ENCODE measurements at regions not wholly inside any gene's neighbourhood (a gene's known extent, or its start where the extent isn't known, plus 50 kb on each side); places are given as distances from the start of the nearest gene placed in this dataset.

- WGBS, 2 donors, result 80 to 84% methylated on average over 15 of the region's 15 CpGs
- Histone ChIP-seq H3K4me3 (no peak overlapping the region), H3K36me3 (ENCODE audit: low read depth, missing control alignments) (no peaks in the 10 kb centered on the region), H3K4me1 (peaks cover 4% of the 10 kb centered on the region), H3K9me3 (no peaks in the 10 kb centered on the region), H3K27ac (no peak overlapping the region), H3K27me3 (no peaks in the 10 kb centered on the region)
- no peak for DNase-seq
- intact Hi-C loops (cut with DNase I; ENCODE audit: low total_unique reads), result no loop called here
- no peak for TF ChIP-seq CTCF (IDR thresholded peaks at IDR 0.05)
- no peak for TF ChIP-seq POLR2A (IDR thresholded peaks at IDR 0.05)
Observed at GRCh38 chr2:128390991-128391630, 72.4 kb upstream of the HS6ST1 start.

GRCh38 chr2:128391679-128392078 lies 73.0 kb upstream of the HS6ST1 start:
- Histone ChIP-seq H3K4me1 (peaks cover 4% of the 10 kb centered on the region), H3K27ac (no peak overlapping the region), H3K4me3 (no peak overlapping the region), H3K36me3 (ENCODE audit: low read depth, missing control alignments) (no peaks in the 10 kb centered on the region), H3K9me3 (no peaks in the 10 kb centered on the region), H3K27me3 (no peaks in the 10 kb centered on the region)
- intact Hi-C loops (cut with DNase I; ENCODE audit: low total_unique reads), result no loop called here
- WGBS, 2 donors, result 95 to 96% methylated on average over 3 of the region's 3 CpGs
- TF ChIP-seq CTCF (IDR thresholded peaks at IDR 0.05) (no peak), POLR2A (IDR thresholded peaks at IDR 0.05) (no peak)
- DNase-seq, result no peak

- intact Hi-C loops (cut with DNase I; ENCODE audit: low total_unique reads), result no loop called here
- no peaks in the 10 kb centered on the region for H3K27me3 ChIP-seq
Observed at GRCh38 chr2:128392207-128392606, 73.5 kb upstream of the HS6ST1 start.

GRCh38 chr2:128394007-128394730 lies 75.5 kb upstream of the HS6ST1 start:
- no peak for DNase-seq
- no peak overlapping the region for H3K27ac ChIP-seq
- H3K27me3 ChIP-seq, result no peaks in the 10 kb centered on the region
- H3K4me3 ChIP-seq, result no peak overlapping the region
- TF ChIP-seq CTCF (IDR thresholded peaks at IDR 0.05), result no peak
- TF ChIP-seq POLR2A (IDR thresholded peaks at IDR 0.05), result no peak
- intact Hi-C loops (cut with DNase I; ENCODE audit: low total_unique reads), result no loop called here
- 81 to 88% methylated on average over 11 of the region's 11 CpGs for whole genome bisulfite sequencing, 2 donors
- no peaks in the 10 kb centered on the region for H3K9me3 ChIP-seq
- H3K4me1 ChIP-seq, result peaks cover 4% of the 10 kb centered on the region
- no peaks in the 10 kb centered on the region for H3K36me3 ChIP-seq (ENCODE audit: low read depth, missing control alignments)

More at GRCh38 chr2:128392207-128392606, 73.5 kb upstream of the HS6ST1 start:
- Histone ChIP-seq H3K36me3 (ENCODE audit: low read depth, missing control alignments) (no peaks in the 10 kb centered on the region), H3K27ac (no peak overlapping the region), H3K9me3 (no peaks in the 10 kb centered on the region), H3K4me1 (peaks cover 4% of the 10 kb centered on the region), H3K4me3 (no peak overlapping the region)
- no peak for DNase-seq
- TF ChIP-seq POLR2A (IDR thresholded peaks at IDR 0.05), result no peak
- no peak for TF ChIP-seq CTCF (IDR thresholded peaks at IDR 0.05)
- 96 to 98% methylated on average over 3 of the region's 3 CpGs for WGBS, 2 donors

Data from testis (tissue), 2 donors.